ENCODE measurements at regions not wholly inside any gene's neighbourhood (a gene's known extent, or its start where the extent isn't known, plus 50 kb on each side); places are given as distances from the start of the nearest gene placed in this dataset.

GRCh38 chr11:19380375-19380774 is 139.6 kb upstream of the E2F8 start:
- no peak overlapping the region for H3K4me3 Mint-ChIP-seq (ENCODE audit: unreplicated experiment)
- H3K4me1 ChIP-seq, result no peaks in the 10 kb centered on the region
- H3K27ac Mint-ChIP-seq (ENCODE audit: unreplicated experiment), result no peak overlapping the region
- intact Hi-C loops (cut with micrococcal nuclease; ENCODE audit: unreplicated experiment), result no loop called here
- no peaks in the 10 kb centered on the region for H3K9me3 ChIP-seq
- no TSS peak for BruUV-seq (replicated peaks)
- H3K27me3 Mint-ChIP-seq (ENCODE audit: insufficient read depth, unreplicated experiment), result peaks cover 4% of the 10 kb centered on the region
- ChIA-PET CTCF (no interaction called here), POLR2A (no interaction called here)
- no peaks in the 10 kb centered on the region for H3K9me3 Mint-ChIP-seq (ENCODE audit: unreplicated experiment)
- H3K36me3 Mint-ChIP-seq (ENCODE audit: insufficient read depth, unreplicated experiment), result no peaks in the 10 kb centered on the region
- no peaks in the 10 kb centered on the region for H3K36me3 ChIP-seq (ENCODE audit: control insufficient read depth, insufficient read depth, low read length)
- no peak for DNase-seq
- TF ChIP-seq CTCF (IDR thresholded peaks at IDR 0.05; ENCODE audit: insufficient read depth in 1 of 2, low read depth in 1 of 2, low read length in 1 of 2, severe bottlenecking in 1 of 2, unreplicated experiment in 1 of 2), result no peak
- H3K4me3 ChIP-seq (ENCODE audit: low read depth, low read length), result no peak overlapping the region
- no peaks in the 10 kb centered on the region for H3K27me3 ChIP-seq (replicated peaks; ENCODE audit: control insufficient read depth, insufficient read depth, low read length)
- no peaks in the 10 kb centered on the region for H3K4me1 Mint-ChIP-seq (ENCODE audit: low read depth, unreplicated experiment)

- H3K36me3 Mint-ChIP-seq (ENCODE audit: insufficient read depth, unreplicated experiment), result no peaks in the 10 kb centered on the region
- H3K9me3 Mint-ChIP-seq (ENCODE audit: unreplicated experiment), result no peaks in the 10 kb centered on the region
- Histone ChIP-seq H3K9me3 (no peaks in the 10 kb centered on the region), H3K4me3 (ENCODE audit: low read depth, low read length) (no peak overlapping the region), H3K4me1 (no peaks in the 10 kb centered on the region), H3K27me3 (replicated peaks; ENCODE audit: control insufficient read depth, insufficient read depth, low read length) (no peaks in the 10 kb centered on the region), H3K36me3 (ENCODE audit: control insufficient read depth, insufficient read depth, low read length) (no peaks in the 10 kb centered on the region)
- no peak for TF ChIP-seq CTCF (IDR thresholded peaks at IDR 0.05; ENCODE audit: insufficient read depth in 1 of 2, low read depth in 1 of 2, low read length in 1 of 2, severe bottlenecking in 1 of 2, unreplicated experiment in 1 of 2)
- intact Hi-C loops (cut with micrococcal nuclease; ENCODE audit: unreplicated experiment), result no loop called here
- CTCF ChIA-PET, result no interaction called here
- H3K27ac Mint-ChIP-seq (ENCODE audit: unreplicated experiment), result no peak overlapping the region
- no peak overlapping the region for H3K4me3 Mint-ChIP-seq (ENCODE audit: unreplicated experiment)
- POLR2A ChIA-PET, result no interaction called here
- no peaks in the 10 kb centered on the region for H3K4me1 Mint-ChIP-seq (ENCODE audit: low read depth, unreplicated experiment)
- H3K27me3 Mint-ChIP-seq (ENCODE audit: insufficient read depth, unreplicated experiment), result peaks cover 4% of the 10 kb centered on the region
- DNase-seq, result peak in 1 of 2 experiments; percentile 14
- BruUV-seq (replicated peaks), result no TSS peak
Observed at GRCh38 chr11:19379465-19379864, 138.7 kb upstream of the E2F8 start.

GRCh38 chr11:19378814-19379213 is 138.1 kb upstream of the E2F8 start:
- Mint-ChIP-seq H3K36me3 (ENCODE audit: insufficient read depth, unreplicated experiment) (no peaks in the 10 kb centered on the region), H3K27ac (ENCODE audit: unreplicated experiment) (no peak overlapping the region), H3K4me1 (ENCODE audit: low read depth, unreplicated experiment) (no peaks in the 10 kb centered on the region), H3K4me3 (ENCODE audit: unreplicated experiment) (no peak overlapping the region), H3K27me3 (ENCODE audit: insufficient read depth, unreplicated experiment) (peaks cover 4% of the 10 kb centered on the region), H3K9me3 (ENCODE audit: unreplicated experiment) (no peaks in the 10 kb centered on the region)
- TF ChIP-seq CTCF (IDR thresholded peaks at IDR 0.05; ENCODE audit: insufficient read depth in 1 of 2, low read depth in 1 of 2, low read length in 1 of 2, severe bottlenecking in 1 of 2, unreplicated experiment in 1 of 2), result no peak
- POLR2A ChIA-PET, result no interaction called here
- DNase-seq, result no peak
- no TSS peak for BruUV-seq (replicated peaks)
- Histone ChIP-seq H3K4me1 (no peaks in the 10 kb centered on the region), H3K4me3 (ENCODE audit: low read depth, low read length) (no peak overlapping the region), H3K36me3 (ENCODE audit: control insufficient read depth, insufficient read depth, low read length) (no peaks in the 10 kb centered on the region), H3K9me3 (no peaks in the 10 kb centered on the region), H3K27me3 (replicated peaks; ENCODE audit: control insufficient read depth, insufficient read depth, low read length) (no peaks in the 10 kb centered on the region)
- CTCF ChIA-PET, result no interaction called here
- intact Hi-C loops (cut with micrococcal nuclease; ENCODE audit: unreplicated experiment), result no loop called here

Data from Caco-2 (cell line).